Testis (tissue), 2 donors: ENCODE measurements at regions not wholly inside any gene's neighbourhood (a gene's known extent, or its start where the extent isn't known, plus 50 kb on each side); places are given as distances from the start of the nearest gene placed in this dataset.

ENCODE experiments used
- DNase-seq: peaks from one replicate; pipeline ENCODE4 v3.0.0-alpha.2; 2019
- H3K27ac ChIP-seq, 2 donors: fragments of 200-600 bp; sonication (generic); one replicate each; pipeline ENCODE4 v1.5.1; 2019
- H3K27me3 ChIP-seq: fragments of 200-600 bp; sonication (generic); one replicate; pipeline ENCODE4 v1.5.1; 2019
- H3K36me3 ChIP-seq: fragments of 200-600 bp; sonication (generic); one replicate; pipeline ENCODE4 v1.5.1; 2017; ENCODE audit warnings: low read depth; ENCODE audit errors: missing control alignments
- H3K4me1 ChIP-seq: fragments of 200-600 bp; sonication (generic); one replicate; pipeline ENCODE4 v1.5.1; 2019
- H3K4me3 ChIP-seq, 2 donors: fragments of 200-600 bp; sonication (generic); one replicate each; pipeline ENCODE4 v1.5.1; 2017 to 2019
- H3K9me3 ChIP-seq: fragments of 200-600 bp; sonication (generic); one replicate; pipeline ENCODE4 v1.5.1; 2017
- POLR2A ChIP-seq: fragments of 450-650 bp; IDR thresholded peaks from one replicate; pipeline ENCODE4 v1.6.1; 2017; ENCODE audit warnings: antibody characterized with exemption, mild to moderate bottlenecking, moderate library complexity
- WGBS, 2 donors: methylation state at CpG; one replicate each; pipeline ENCODE4 v1.1.5; 2018; 5-methylcytosine and 5-hydroxymethylcytosine counted together
- intact Hi-C: fragments of 100-400 bp; cut with DNase I; formaldehyde crosslinking; loops from one replicate; pipeline ENCODE4 v1.15.1; 2023; ENCODE audit warnings: low total_unique reads
- TF ChIP-seq, protein P1 (sequence below), 3 experiments: fragments of 450-650 bp in 2 of 3; fragments of 200-600 bp in 1 of 3; sonication (generic) in 1 of 3; IDR thresholded peaks; one replicate each; pipeline ENCODE4 v1.5.1; 2016 to 2019; ENCODE audit warnings: antibody characterized with exemption in 3 of 3, mild to moderate bottlenecking in 2 of 3, moderate library complexity in 1 of 3

DNA sequence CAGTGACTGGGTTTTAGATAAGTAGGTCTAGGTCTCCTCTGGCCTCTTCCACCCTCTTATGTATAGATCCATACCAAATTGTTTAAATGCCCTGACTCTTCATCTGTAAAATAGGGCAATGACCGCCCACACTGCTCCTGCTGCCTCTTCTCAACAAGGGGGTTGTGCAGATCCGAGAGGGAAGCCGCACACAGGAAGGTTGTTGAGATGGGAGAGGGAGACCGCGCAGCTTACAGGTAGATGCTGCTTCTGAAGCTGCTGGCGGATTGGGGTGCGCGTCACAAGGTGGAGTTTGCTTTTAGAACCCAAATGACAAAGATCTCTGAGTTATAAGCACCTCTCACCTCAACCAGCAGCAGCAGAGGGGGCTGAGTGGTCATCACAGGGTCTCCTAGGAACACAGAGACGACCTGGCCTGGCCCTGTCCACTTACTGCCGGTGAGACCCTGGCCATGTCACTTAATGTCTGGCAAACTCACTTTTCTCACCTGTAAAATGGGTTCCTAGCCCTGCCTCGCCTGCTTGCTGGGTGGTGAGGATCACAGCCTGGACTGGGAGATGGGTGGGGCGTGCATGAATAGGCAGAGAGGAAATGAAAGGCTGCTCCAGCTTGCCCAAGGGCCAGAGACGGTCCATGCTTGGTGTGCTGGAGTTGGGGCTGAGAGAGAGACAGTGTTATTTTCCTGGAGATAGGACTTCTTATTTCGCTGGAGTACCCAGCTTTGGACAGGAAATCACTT, 251.3 kb downstream of the EIPR1 start:
- Histone ChIP-seq H3K27ac (no peak overlapping the region), H3K4me3 (no peak overlapping the region), H3K4me1 (no peaks in the 10 kb centered on the region), H3K27me3 (no peaks in the 10 kb centered on the region), H3K9me3 (no peaks in the 10 kb centered on the region), H3K36me3 (no peaks in the 10 kb centered on the region)
- intact Hi-C loops: no loop called here
- TF ChIP-seq POLR2A: no peak
- TF ChIP-seq, protein P1, sequence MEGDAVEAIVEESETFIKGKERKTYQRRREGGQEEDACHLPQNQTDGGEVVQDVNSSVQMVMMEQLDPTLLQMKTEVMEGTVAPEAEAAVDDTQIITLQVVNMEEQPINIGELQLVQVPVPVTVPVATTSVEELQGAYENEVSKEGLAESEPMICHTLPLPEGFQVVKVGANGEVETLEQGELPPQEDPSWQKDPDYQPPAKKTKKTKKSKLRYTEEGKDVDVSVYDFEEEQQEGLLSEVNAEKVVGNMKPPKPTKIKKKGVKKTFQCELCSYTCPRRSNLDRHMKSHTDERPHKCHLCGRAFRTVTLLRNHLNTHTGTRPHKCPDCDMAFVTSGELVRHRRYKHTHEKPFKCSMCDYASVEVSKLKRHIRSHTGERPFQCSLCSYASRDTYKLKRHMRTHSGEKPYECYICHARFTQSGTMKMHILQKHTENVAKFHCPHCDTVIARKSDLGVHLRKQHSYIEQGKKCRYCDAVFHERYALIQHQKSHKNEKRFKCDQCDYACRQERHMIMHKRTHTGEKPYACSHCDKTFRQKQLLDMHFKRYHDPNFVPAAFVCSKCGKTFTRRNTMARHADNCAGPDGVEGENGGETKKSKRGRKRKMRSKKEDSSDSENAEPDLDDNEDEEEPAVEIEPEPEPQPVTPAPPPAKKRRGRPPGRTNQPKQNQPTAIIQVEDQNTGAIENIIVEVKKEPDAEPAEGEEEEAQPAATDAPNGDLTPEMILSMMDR (IDR thresholded peaks at IDR 0.05): no peak
- DNase-seq: no peak
- WGBS, 2 donors: 78 to 91% methylated on average over 11 to 14 of the region's 14 CpGs

GRCh38 chr2:3125761-3126130, 251.9 kb downstream of the EIPR1 start:
- no peak overlapping the region for H3K27ac ChIP-seq
- 86 to 90% methylated on average over 1 to 10 of the region's 10 CpGs for WGBS, 2 donors
- no peak for DNase-seq
- H3K4me1 ChIP-seq: no peaks in the 10 kb centered on the region
- H3K27me3 ChIP-seq: no peaks in the 10 kb centered on the region
- intact Hi-C loops: no loop called here
- no peak overlapping the region for H3K4me3 ChIP-seq
- no peaks in the 10 kb centered on the region for H3K9me3 ChIP-seq
- TF ChIP-seq, protein P1 (IDR thresholded peaks at IDR 0.05): no peak
- TF ChIP-seq POLR2A: no peak
- H3K36me3 ChIP-seq: no peaks in the 10 kb centered on the region

DNA sequence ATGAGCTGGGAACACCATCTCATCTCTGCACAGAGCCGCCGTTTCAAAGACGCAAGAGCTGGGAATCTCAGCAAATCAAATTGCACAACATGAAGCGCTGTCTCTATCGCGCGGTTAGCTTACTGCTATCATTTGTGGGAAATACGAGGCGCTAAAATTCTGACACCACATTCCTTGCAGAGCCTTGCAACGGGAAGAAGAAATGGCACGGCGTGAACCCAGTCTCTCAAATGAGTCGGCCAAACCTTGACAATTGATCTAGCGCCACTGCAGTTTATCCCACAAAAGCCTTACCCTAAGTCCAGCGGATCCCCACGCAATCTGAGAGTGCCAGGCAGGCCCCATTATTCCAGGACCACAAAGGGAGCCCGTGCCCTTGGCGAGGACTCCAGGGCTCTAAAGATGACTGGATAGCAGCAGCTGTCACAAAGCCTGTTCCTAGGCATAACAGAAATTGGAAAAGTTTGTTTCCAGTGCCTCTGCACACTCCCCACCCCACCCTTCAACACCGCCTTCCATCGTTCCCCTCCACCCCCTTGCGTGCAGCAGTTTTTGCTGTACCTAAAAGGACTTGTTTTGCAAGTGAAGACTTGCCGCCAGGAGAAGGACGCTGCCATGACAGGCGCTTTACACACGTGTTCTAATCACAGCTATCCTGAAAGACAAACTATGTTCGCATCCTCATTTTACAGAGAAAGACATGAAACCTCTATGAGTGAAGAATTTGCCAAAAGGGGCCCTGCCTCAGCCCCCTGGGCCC, 252.4 kb downstream of the EIPR1 start:
- DNase-seq: no peak
- Histone ChIP-seq H3K4me3 (no peak overlapping the region), H3K9me3 (no peaks in the 10 kb centered on the region), H3K36me3 (no peaks in the 10 kb centered on the region), H3K4me1 (no peaks in the 10 kb centered on the region), H3K27ac (no peak overlapping the region), H3K27me3 (no peaks in the 10 kb centered on the region)
- TF ChIP-seq, protein P1 (IDR thresholded peaks at IDR 0.05): no peak
- no peak for TF ChIP-seq POLR2A
- intact Hi-C loops: no loop called here
- 83% methylated on average over 26 of the region's 26 CpGs for WGBS, 2 donors

DNA sequence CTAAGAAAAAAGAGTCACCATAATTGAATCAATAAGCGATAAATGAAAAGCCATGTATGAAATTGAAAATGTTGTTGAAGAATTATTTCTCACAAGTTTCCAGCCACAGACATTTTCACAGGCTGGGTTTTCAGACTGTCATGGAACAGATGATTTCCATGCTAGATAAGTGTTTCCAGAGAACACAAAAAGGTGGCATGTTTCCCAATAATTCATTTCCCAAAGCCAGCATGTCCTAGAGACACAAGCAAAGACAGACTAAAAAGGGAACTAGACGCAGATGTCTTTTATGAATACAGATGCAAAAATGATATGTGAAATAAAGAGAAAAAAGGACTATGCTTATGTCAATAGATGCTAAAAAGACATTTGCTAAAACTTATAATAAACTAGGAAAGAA, 255.1 kb downstream of the EIPR1 start:
- Histone ChIP-seq H3K36me3 (no peaks in the 10 kb centered on the region), H3K27me3 (no peaks in the 10 kb centered on the region), H3K27ac (no peak overlapping the region), H3K4me3 (no peak overlapping the region), H3K4me1 (no peaks in the 10 kb centered on the region), H3K9me3 (no peaks in the 10 kb centered on the region)
- TF ChIP-seq, protein P1 (IDR thresholded peaks at IDR 0.05): no peak
- no peak for TF ChIP-seq POLR2A
- DNase-seq: no peak
- intact Hi-C loops: no loop called here
- WGBS, 2 donors: 88 to 90% methylated on average over 2 of the region's 2 CpGs
